H1 (cell line): ENCODE measurements at regions not wholly inside any gene's neighbourhood (a gene's known extent, or its start where the extent isn't known, plus 50 kb on each side); places are given as distances from the start of the nearest gene placed in this dataset.

Source experiments
- CTCF ChIA-PET: fragments of 300-600 bp; sonication (Branson Sonifier 250); formaldehyde crosslinking; loops from one replicate; lab custom pipeline; 2021; ENCODE audit not compliant: partially characterized antibody; lab: Charles Lee
- POLR2A ChIA-PET: fragments of 300-600 bp; sonication (Branson Sonifier 250); formaldehyde crosslinking; loops from one replicate; lab custom pipeline; 2021; ENCODE audit warnings: inconsistent platforms; ENCODE audit not compliant: partially characterized antibody; lab: Charles Lee
- DNase-seq, 2 experiments: peaks; one replicate each; pipeline versions ENCODE4 v3.0.0 to v3.0.0-alpha.2; 2010 to 2022; ENCODE audit warnings: low spot score in 2 of 2, low read depth in 1 of 2, mixed read lengths in 1 of 2
- FAIRE-seq: peaks from 2 replicates; lab custom pipeline; 2011; peaks lifted over from hg19 to GRCh38; lab: Jason Lieb, UNC
- H2AFZ ChIP-seq: 2 replicates; pipeline ENCODE4 v1.8.1; 2012; ENCODE audit warnings: low read length, inconsistent platforms
- H2AK5ac ChIP-seq: 2 replicates; pipeline ENCODE4 v1.6.1; 2013; ENCODE audit warnings: low read depth, low read length
- H2BK120ac ChIP-seq: replicated peaks from 2 replicates; pipeline ENCODE3; 2013; ENCODE audit warnings: low read depth, low read length, inconsistent platforms
- H2BK12ac ChIP-seq: 2 replicates; pipeline ENCODE4 v1.6.1; 2013; ENCODE audit warnings: low read depth, low read length
- H2BK15ac ChIP-seq: 2 replicates; pipeline ENCODE4 v1.6.1; 2013; ENCODE audit warnings: low read length
- H2BK20ac ChIP-seq: 2 replicates; pipeline ENCODE4 v1.6.1; 2013; ENCODE audit warnings: low read length
- H2BK5ac ChIP-seq: 2 replicates; pipeline ENCODE4 v1.6.1; 2013; ENCODE audit warnings: low read depth, low read length
- H3K14ac ChIP-seq: 2 replicates; pipeline ENCODE4 v1.6.1; 2013; ENCODE audit warnings: inconsistent platforms; ENCODE audit not compliant: insufficient read length
- H3K18ac ChIP-seq: 2 replicates; pipeline ENCODE4 v1.6.1; 2013; ENCODE audit warnings: low read length; ENCODE audit errors: extremely low read depth
- H3K23ac ChIP-seq: 2 replicates; pipeline ENCODE4 v1.6.1; 2013; ENCODE audit warnings: inconsistent platforms; ENCODE audit not compliant: insufficient read length
- H3K23me2 ChIP-seq: 2 replicates; pipeline ENCODE4 v1.6.1; 2013; ENCODE audit warnings: low read depth, low read length
- H3K27ac ChIP-seq: 2 replicates; pipeline ENCODE4 v1.6.1; 2011; ENCODE audit warnings: low read depth, low read length, inconsistent platforms
- H3K27me3 ChIP-seq, 4 experiments: replicated peaks in 1 of 4; 1 replicate in 1 of 4; 2 replicates in 3 of 4; pipeline versions ENCODE4 v1.6.1 to v1.8.1; 2011 to 2013; ENCODE audit warnings: low read length in 3 of 4, mild to moderate bottlenecking in 3 of 4, inconsistent platforms in 2 of 4, mixed read lengths in 2 of 4, moderate library complexity in 1 of 4; ENCODE audit not compliant: control insufficient read depth in 3 of 4, insufficient read depth in 3 of 4; ENCODE audit errors: extremely low read depth in 1 of 4
- H3K36me3 ChIP-seq, 4 experiments: 2 replicates each; pipeline versions ENCODE4 v1.6.1 to v1.8.1; 2011 to 2013; ENCODE audit warnings: mild to moderate bottlenecking in 4 of 4, low read length in 3 of 4, moderate library complexity in 2 of 4, control low read depth in 1 of 4, inconsistent platforms in 1 of 4; ENCODE audit not compliant: insufficient read depth in 4 of 4, control insufficient read depth in 2 of 4
- H3K4ac ChIP-seq: replicated peaks from 2 replicates; pipeline ENCODE3; 2013; ENCODE audit warnings: low read length, low read depth, mixed read lengths, inconsistent platforms; ENCODE audit not compliant: insufficient read length
- H3K4me1 ChIP-seq, 4 experiments: replicated peaks in 1 of 4; 1 replicate in 1 of 4; 2 replicates in 3 of 4; pipeline versions ENCODE4 v1.6.1 to v1.8.1; 2011 to 2013; ENCODE audit warnings: low read length in 3 of 4, inconsistent platforms in 2 of 4, mixed read lengths in 1 of 4; ENCODE audit not compliant: insufficient read depth in 4 of 4, control insufficient read depth in 3 of 4
- H3K4me2 ChIP-seq, 2 experiments: 2 replicates each; pipeline versions ENCODE4 v1.6.1 to v1.8.1; 2011 to 2013; ENCODE audit warnings: low read depth in 2 of 2, low read length in 2 of 2, control low read depth in 1 of 2, inconsistent platforms in 1 of 2, mild to moderate bottlenecking in 1 of 2; ENCODE audit not compliant: insufficient read depth in 1 of 2
- H3K4me3 ChIP-seq, 4 experiments: fragments of 200-600, 300-600 bp in 1 of 4; sonication (generic), shearing (Covaris generic), sonication (Bioruptor Twin) in 1 of 4; 2 replicates each; pipeline versions ENCODE4 v1.5.1 to v1.8.1; 2011 to 2016; ENCODE audit warnings: low read length in 4 of 4, low read depth in 3 of 4, control low read depth in 2 of 4, inconsistent platforms in 2 of 4, mild to moderate bottlenecking in 2 of 4, mixed read lengths in 1 of 4, moderate library complexity in 1 of 4; ENCODE audit not compliant: insufficient read depth in 2 of 4; ENCODE audit errors: extremely low read depth in 1 of 4
- H3K56ac ChIP-seq: replicated peaks from 2 replicates; pipeline ENCODE3; 2013; ENCODE audit warnings: low read depth, mild to moderate bottlenecking, mixed read lengths, low read length, inconsistent platforms; ENCODE audit not compliant: insufficient read length
- H3K79me1 ChIP-seq: 2 replicates; pipeline ENCODE4 v1.6.1; 2013; ENCODE audit warnings: low read depth, low read length, control low read depth
- H3K79me2 ChIP-seq, 2 experiments: 2 replicates each; pipeline versions ENCODE4 v1.6.1 to v1.8.1; 2012 to 2013; ENCODE audit warnings: low read length in 2 of 2, mild to moderate bottlenecking in 2 of 2, inconsistent platforms in 1 of 2; ENCODE audit not compliant: insufficient read depth in 2 of 2, control insufficient read depth in 1 of 2
- H3K9ac ChIP-seq, 4 experiments: replicated peaks in 1 of 4; 1 replicate in 1 of 4; 2 replicates in 3 of 4; pipeline versions ENCODE4 v1.6.1 to v1.8.1; 2011 to 2013; ENCODE audit warnings: low read depth in 3 of 4, low read length in 3 of 4, control low read depth in 2 of 4, mild to moderate bottlenecking in 2 of 4, moderate library complexity in 2 of 4, inconsistent platforms in 1 of 4; ENCODE audit errors: extremely low read depth in 1 of 4
- H3K9me3 ChIP-seq, 2 experiments: 2 replicates each; pipeline versions ENCODE4 v1.6.1 to v1.8.1; 2012 to 2013; ENCODE audit warnings: mild to moderate bottlenecking in 2 of 2, moderate library complexity in 2 of 2, control low read depth in 1 of 2, inconsistent platforms in 1 of 2, low read depth in 1 of 2, low read length in 1 of 2, mixed read lengths in 1 of 2; ENCODE audit not compliant: insufficient read depth in 2 of 2
- H4K20me1 ChIP-seq, 2 experiments: replicated peaks in 1 of 2; 2 replicates each; pipeline versions ENCODE3 to v1.8.1; 2011 to 2013; ENCODE audit warnings: inconsistent platforms in 2 of 2, low read length in 2 of 2, mild to moderate bottlenecking in 1 of 2; ENCODE audit not compliant: insufficient read depth in 2 of 2, control insufficient read depth in 1 of 2
- H4K5ac ChIP-seq: 2 replicates; pipeline ENCODE4 v1.6.1; 2013; ENCODE audit warnings: low read length, low read depth, mixed read lengths, inconsistent platforms; ENCODE audit not compliant: insufficient read length
- H4K8ac ChIP-seq: 2 replicates; pipeline ENCODE4 v1.8.0; 2013; ENCODE audit warnings: mild to moderate bottlenecking, moderate library complexity, low read length, inconsistent platforms; ENCODE audit not compliant: insufficient read depth; ENCODE audit errors: extremely low read depth
- H4K91ac ChIP-seq: replicated peaks from 2 replicates; pipeline ENCODE3; 2013; ENCODE audit warnings: low read length, mixed read lengths, inconsistent platforms; ENCODE audit not compliant: insufficient read length
- ATF2 ChIP-seq: IDR thresholded peaks from 2 replicates; pipeline ENCODE4 v1.6.1; 2012; ENCODE audit warnings: low read length, inconsistent platforms
- ATF3 ChIP-seq: IDR thresholded peaks from 2 replicates; pipeline ENCODE4 v1.6.1; 2011; ENCODE audit warnings: low read depth, mild to moderate bottlenecking, low read length; ENCODE audit not compliant: insufficient read depth
- BRCA1 ChIP-seq: IDR thresholded peaks from 2 replicates; pipeline ENCODE4 v1.6.1; 2012; ENCODE audit warnings: low read depth, low read length, improper control_type of control experiment
- CHD2 ChIP-seq: IDR thresholded peaks from 2 replicates; pipeline ENCODE4 v1.6.1; 2012; ENCODE audit warnings: low read length, improper control_type of control experiment
- EZH2 ChIP-seq: fragments of 200-600 bp; sonication (generic); IDR thresholded peaks from 2 replicates; pipeline ENCODE4 v1.7.1; 2012; ENCODE audit warnings: low read depth, mild to moderate bottlenecking, moderate library complexity, low read length, inconsistent platforms; ENCODE audit not compliant: severe bottlenecking
- GABPA ChIP-seq: IDR thresholded peaks from 2 replicates; pipeline ENCODE4 v1.6.1; 2011; ENCODE audit warnings: mild to moderate bottlenecking, low read length, moderate library complexity, borderline replicate concordance; ENCODE audit not compliant: insufficient read depth
- MAFK ChIP-seq: IDR thresholded peaks from 2 replicates; pipeline ENCODE4 v1.6.1; 2012; ENCODE audit warnings: low read depth, mild to moderate bottlenecking, improper control_type of control experiment, low read length
- NRF1 ChIP-seq: IDR thresholded peaks from 2 replicates; pipeline ENCODE4 v1.6.1; 2011; ENCODE audit warnings: mild to moderate bottlenecking, low read depth, low read length, improper control_type of control experiment
- RFX5 ChIP-seq: IDR thresholded peaks from 2 replicates; pipeline ENCODE4 v1.6.1; 2011; ENCODE audit warnings: low read depth, low read length, improper control_type of control experiment, borderline replicate concordance
- SIN3A ChIP-seq, 2 experiments: IDR thresholded peaks in 1 of 2; conservative IDR thresholded peaks in 1 of 2; 2 replicates each; pipeline ENCODE4 v1.6.1; 2011 to 2012; ENCODE audit warnings: low read length in 2 of 2, improper control_type of control experiment in 1 of 2, low read depth in 1 of 2, mild to moderate bottlenecking in 1 of 2
- SUZ12 ChIP-seq: fragments of 200-600 bp; sonication (generic); IDR thresholded peaks from 2 replicates; pipeline ENCODE4 v1.6.1; 2012; ENCODE audit warnings: mild to moderate bottlenecking, inconsistent platforms, low read length, moderate library complexity, mixed read lengths
- ZNF274 ChIP-seq: IDR thresholded peaks from 2 replicates; pipeline ENCODE4 v1.7.0; 2012; ENCODE audit warnings: low read length, borderline replicate concordance; ENCODE audit errors: extremely low read depth

DNA sequence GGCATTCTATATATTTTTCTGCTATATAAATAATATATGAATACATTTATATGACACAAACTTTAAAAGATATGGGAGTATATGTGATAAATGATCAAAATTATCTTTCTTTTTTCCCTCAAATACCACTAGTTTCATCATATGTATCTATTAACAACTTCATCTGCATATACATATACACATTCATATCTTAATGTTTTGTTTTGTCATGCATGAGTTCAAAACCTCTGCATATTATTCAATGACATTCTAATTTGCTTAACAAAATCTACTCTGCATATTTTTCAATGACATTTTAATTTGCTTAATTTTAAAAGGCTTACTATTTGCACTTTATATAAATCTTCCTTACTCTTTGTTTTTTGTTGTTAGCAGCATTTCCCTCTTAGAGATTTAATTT is 276.2 kb downstream of the PIK3C3 start:
- ChIA-PET POLR2A (no interaction called here), CTCF (no interaction called here)
- no peaks in the 10 kb centered on the region for H3K27me3 ChIP-seq
- FAIRE-seq (no peak), DNase-seq (no peak)
- H3K79me2 ChIP-seq: no peaks in the 10 kb centered on the region
- H2BK5ac ChIP-seq: no peak overlapping the region
- H3K23me2 ChIP-seq: no peaks in the 10 kb centered on the region
- H3K9ac ChIP-seq: no peak overlapping the region
- H3K23ac ChIP-seq: no peak overlapping the region
- no peak overlapping the region for H3K18ac ChIP-seq
- no peak overlapping the region for H2BK12ac ChIP-seq
- H3K4me3 ChIP-seq: no peak overlapping the region
- no peaks in the 10 kb centered on the region; a peak in 1 of 7 replicates for H3K4me1 ChIP-seq
- H4K20me1 ChIP-seq: no peaks in the 10 kb centered on the region
- no peak overlapping the region for H3K56ac ChIP-seq
- no peak overlapping the region for H3K4ac ChIP-seq
- no peak for TF ChIP-seq NRF1
- no peak for TF ChIP-seq ATF3
- no peak for TF ChIP-seq CHD2
- TF ChIP-seq MAFK: no peak
- TF ChIP-seq ATF2: no peak
- no peak for TF ChIP-seq ZNF274
- no peak for TF ChIP-seq GABPA
- no peak for TF ChIP-seq BRCA1
- no peak for TF ChIP-seq SIN3A (conservative IDR thresholded peaks at IDR 0.05 in 1 of 2, IDR thresholded peaks at IDR 0.05 in 1 of 2; ENCODE audit: low read depth in 1 of 2, low read length in 2 of 2)
- no peak for TF ChIP-seq SUZ12
- no peak for TF ChIP-seq RFX5
- no peak for TF ChIP-seq EZH2
- no peaks in the 10 kb centered on the region for H3K79me1 ChIP-seq
- no peak overlapping the region for H2BK15ac ChIP-seq
- no peak overlapping the region for H2BK120ac ChIP-seq
- H3K27ac ChIP-seq: no peak overlapping the region
- H3K9me3 ChIP-seq: no peaks in the 10 kb centered on the region
- H2AFZ ChIP-seq: no peak overlapping the region
- no peak overlapping the region for H3K4me2 ChIP-seq
- H3K14ac ChIP-seq: no peak overlapping the region
- no peaks in the 10 kb centered on the region for H3K36me3 ChIP-seq
- no peak overlapping the region for H4K5ac ChIP-seq
- H4K8ac ChIP-seq: no peak overlapping the region
- H2BK20ac ChIP-seq: no peak overlapping the region
- no peak overlapping the region for H4K91ac ChIP-seq
- H2AK5ac ChIP-seq: no peak overlapping the region
